GM23338 (cell line): ENCODE measurements at regions not wholly inside any gene's neighbourhood (a gene's known extent, or its start where the extent isn't known, plus 50 kb on each side); places are given as distances from the start of the nearest gene placed in this dataset.

Experiments used
- CREB1 ChIP-seq: fragments of 250-450 bp; sonication (Bioruptor Pico); IDR thresholded peaks from 2 replicates; pipeline ENCODE4 v1.5.0; 2020; ENCODE audit warnings: low read depth, mild to moderate bottlenecking, moderate library complexity
- CTCF ChIP-seq, 2 experiments: fragments of 200-600 bp in 1 of 2; sonication (generic) in 1 of 2; conservative IDR thresholded peaks; 2 replicates each; pipeline versions ENCODE4 v1.5.1 to v1.6.1; 2016 to 2017; ENCODE audit warnings: antibody characterized with exemption in 2 of 2, low read depth in 2 of 2, mild to moderate bottlenecking in 2 of 2, moderate library complexity in 1 of 2
- EZH2 ChIP-seq: fragments of 200-600 bp; sonication (generic); IDR thresholded peaks from one replicate; pipeline ENCODE4 v1.8.0; 2017; ENCODE audit warnings: antibody characterized with exemption, mild to moderate bottlenecking, low read depth; ENCODE audit not compliant: unreplicated experiment
- EZH2phosphoT487 ChIP-seq: fragments of 200-600 bp; sonication (generic); IDR thresholded peaks from one replicate; pipeline ENCODE4 v1.8.1; 2018; ENCODE audit warnings: antibody characterized with exemption; ENCODE audit not compliant: unreplicated experiment
- JUNB ChIP-seq: IDR thresholded peaks from one replicate; pipeline ENCODE4 v1.6.1; 2016; ENCODE audit warnings: antibody characterized with exemption; ENCODE audit not compliant: unreplicated experiment
- POLR2AphosphoS5 ChIP-seq: IDR thresholded peaks from 2 replicates; pipeline ENCODE4 v1.6.1; 2016; ENCODE audit warnings: antibody characterized with exemption, low read depth
- STAT1 ChIP-seq: IDR thresholded peaks from one replicate; pipeline ENCODE4 v1.6.1; 2016; ENCODE audit warnings: antibody characterized with exemption; ENCODE audit not compliant: unreplicated experiment
- ZNF331 ChIP-seq: fragments of 250-450 bp; sonication (Bioruptor Pico); IDR thresholded peaks from 2 replicates; pipeline ENCODE4 v1.5.0; 2020; ENCODE audit warnings: low read depth, mild to moderate bottlenecking, moderate library complexity
- TF ChIP-seq, protein P1 (sequence below): IDR thresholded peaks from one replicate; pipeline ENCODE4 v1.6.1; 2018; ENCODE audit warnings: antibody characterized with exemption; ENCODE audit not compliant: unreplicated experiment
- TF ChIP-seq, protein P2 (sequence below): IDR thresholded peaks from 2 replicates; pipeline ENCODE4 v1.6.1; 2016; ENCODE audit warnings: antibody characterized with exemption
- TF ChIP-seq, protein P3 (sequence below): fragments of 250-450 bp; sonication (Bioruptor Pico); IDR thresholded peaks from 2 replicates; pipeline ENCODE4 v1.5.0; 2020; ENCODE audit warnings: mild to moderate bottlenecking, moderate library complexity

DNA sequence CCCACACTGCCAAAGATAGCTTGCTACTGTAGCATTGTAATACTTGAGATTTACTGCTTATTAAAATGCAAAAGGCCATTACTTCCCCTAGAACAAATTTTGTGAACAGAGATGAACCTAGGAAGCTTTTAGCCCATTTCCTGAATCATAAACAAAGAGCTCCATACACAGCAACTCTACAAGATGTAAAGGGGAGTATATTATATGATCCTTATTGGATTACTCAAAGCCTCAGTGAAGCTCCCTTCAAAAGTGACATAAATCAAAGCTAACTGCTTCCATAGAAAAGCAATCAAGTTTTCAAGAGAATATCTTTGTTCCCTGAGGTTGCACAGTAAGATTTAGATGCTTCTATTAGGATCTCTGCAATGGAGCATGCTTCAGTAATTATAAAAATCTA is 629.8 kb downstream of the EFNA5 start:
- TF ChIP-seq CTCF (conservative IDR thresholded peaks at IDR 0.05; ENCODE audit: low read depth in 2 of 2): no peak
- TF ChIP-seq POLR2AphosphoS5: no peak
- TF ChIP-seq EZH2: no peak
- TF ChIP-seq EZH2phosphoT487: no peak
- TF ChIP-seq CREB1 (CRISPR knock-in tag): no peak
- TF ChIP-seq STAT1: no peak
- TF ChIP-seq, protein P1, sequence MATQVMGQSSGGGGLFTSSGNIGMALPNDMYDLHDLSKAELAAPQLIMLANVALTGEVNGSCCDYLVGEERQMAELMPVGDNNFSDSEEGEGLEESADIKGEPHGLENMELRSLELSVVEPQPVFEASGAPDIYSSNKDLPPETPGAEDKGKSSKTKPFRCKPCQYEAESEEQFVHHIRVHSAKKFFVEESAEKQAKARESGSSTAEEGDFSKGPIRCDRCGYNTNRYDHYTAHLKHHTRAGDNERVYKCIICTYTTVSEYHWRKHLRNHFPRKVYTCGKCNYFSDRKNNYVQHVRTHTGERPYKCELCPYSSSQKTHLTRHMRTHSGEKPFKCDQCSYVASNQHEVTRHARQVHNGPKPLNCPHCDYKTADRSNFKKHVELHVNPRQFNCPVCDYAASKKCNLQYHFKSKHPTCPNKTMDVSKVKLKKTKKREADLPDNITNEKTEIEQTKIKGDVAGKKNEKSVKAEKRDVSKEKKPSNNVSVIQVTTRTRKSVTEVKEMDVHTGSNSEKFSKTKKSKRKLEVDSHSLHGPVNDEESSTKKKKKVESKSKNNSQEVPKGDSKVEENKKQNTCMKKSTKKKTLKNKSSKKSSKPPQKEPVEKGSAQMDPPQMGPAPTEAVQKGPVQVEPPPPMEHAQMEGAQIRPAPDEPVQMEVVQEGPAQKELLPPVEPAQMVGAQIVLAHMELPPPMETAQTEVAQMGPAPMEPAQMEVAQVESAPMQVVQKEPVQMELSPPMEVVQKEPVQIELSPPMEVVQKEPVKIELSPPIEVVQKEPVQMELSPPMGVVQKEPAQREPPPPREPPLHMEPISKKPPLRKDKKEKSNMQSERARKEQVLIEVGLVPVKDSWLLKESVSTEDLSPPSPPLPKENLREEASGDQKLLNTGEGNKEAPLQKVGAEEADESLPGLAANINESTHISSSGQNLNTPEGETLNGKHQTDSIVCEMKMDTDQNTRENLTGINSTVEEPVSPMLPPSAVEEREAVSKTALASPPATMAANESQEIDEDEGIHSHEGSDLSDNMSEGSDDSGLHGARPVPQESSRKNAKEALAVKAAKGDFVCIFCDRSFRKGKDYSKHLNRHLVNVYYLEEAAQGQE: no peak
- TF ChIP-seq, protein P2, sequence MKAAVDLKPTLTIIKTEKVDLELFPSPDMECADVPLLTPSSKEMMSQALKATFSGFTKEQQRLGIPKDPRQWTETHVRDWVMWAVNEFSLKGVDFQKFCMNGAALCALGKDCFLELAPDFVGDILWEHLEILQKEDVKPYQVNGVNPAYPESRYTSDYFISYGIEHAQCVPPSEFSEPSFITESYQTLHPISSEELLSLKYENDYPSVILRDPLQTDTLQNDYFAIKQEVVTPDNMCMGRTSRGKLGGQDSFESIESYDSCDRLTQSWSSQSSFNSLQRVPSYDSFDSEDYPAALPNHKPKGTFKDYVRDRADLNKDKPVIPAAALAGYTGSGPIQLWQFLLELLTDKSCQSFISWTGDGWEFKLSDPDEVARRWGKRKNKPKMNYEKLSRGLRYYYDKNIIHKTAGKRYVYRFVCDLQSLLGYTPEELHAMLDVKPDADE: no peak
- TF ChIP-seq ZNF331 (CRISPR knock-in tag): no peak
- TF ChIP-seq JUNB: no peak
- TF ChIP-seq, protein P3, sequence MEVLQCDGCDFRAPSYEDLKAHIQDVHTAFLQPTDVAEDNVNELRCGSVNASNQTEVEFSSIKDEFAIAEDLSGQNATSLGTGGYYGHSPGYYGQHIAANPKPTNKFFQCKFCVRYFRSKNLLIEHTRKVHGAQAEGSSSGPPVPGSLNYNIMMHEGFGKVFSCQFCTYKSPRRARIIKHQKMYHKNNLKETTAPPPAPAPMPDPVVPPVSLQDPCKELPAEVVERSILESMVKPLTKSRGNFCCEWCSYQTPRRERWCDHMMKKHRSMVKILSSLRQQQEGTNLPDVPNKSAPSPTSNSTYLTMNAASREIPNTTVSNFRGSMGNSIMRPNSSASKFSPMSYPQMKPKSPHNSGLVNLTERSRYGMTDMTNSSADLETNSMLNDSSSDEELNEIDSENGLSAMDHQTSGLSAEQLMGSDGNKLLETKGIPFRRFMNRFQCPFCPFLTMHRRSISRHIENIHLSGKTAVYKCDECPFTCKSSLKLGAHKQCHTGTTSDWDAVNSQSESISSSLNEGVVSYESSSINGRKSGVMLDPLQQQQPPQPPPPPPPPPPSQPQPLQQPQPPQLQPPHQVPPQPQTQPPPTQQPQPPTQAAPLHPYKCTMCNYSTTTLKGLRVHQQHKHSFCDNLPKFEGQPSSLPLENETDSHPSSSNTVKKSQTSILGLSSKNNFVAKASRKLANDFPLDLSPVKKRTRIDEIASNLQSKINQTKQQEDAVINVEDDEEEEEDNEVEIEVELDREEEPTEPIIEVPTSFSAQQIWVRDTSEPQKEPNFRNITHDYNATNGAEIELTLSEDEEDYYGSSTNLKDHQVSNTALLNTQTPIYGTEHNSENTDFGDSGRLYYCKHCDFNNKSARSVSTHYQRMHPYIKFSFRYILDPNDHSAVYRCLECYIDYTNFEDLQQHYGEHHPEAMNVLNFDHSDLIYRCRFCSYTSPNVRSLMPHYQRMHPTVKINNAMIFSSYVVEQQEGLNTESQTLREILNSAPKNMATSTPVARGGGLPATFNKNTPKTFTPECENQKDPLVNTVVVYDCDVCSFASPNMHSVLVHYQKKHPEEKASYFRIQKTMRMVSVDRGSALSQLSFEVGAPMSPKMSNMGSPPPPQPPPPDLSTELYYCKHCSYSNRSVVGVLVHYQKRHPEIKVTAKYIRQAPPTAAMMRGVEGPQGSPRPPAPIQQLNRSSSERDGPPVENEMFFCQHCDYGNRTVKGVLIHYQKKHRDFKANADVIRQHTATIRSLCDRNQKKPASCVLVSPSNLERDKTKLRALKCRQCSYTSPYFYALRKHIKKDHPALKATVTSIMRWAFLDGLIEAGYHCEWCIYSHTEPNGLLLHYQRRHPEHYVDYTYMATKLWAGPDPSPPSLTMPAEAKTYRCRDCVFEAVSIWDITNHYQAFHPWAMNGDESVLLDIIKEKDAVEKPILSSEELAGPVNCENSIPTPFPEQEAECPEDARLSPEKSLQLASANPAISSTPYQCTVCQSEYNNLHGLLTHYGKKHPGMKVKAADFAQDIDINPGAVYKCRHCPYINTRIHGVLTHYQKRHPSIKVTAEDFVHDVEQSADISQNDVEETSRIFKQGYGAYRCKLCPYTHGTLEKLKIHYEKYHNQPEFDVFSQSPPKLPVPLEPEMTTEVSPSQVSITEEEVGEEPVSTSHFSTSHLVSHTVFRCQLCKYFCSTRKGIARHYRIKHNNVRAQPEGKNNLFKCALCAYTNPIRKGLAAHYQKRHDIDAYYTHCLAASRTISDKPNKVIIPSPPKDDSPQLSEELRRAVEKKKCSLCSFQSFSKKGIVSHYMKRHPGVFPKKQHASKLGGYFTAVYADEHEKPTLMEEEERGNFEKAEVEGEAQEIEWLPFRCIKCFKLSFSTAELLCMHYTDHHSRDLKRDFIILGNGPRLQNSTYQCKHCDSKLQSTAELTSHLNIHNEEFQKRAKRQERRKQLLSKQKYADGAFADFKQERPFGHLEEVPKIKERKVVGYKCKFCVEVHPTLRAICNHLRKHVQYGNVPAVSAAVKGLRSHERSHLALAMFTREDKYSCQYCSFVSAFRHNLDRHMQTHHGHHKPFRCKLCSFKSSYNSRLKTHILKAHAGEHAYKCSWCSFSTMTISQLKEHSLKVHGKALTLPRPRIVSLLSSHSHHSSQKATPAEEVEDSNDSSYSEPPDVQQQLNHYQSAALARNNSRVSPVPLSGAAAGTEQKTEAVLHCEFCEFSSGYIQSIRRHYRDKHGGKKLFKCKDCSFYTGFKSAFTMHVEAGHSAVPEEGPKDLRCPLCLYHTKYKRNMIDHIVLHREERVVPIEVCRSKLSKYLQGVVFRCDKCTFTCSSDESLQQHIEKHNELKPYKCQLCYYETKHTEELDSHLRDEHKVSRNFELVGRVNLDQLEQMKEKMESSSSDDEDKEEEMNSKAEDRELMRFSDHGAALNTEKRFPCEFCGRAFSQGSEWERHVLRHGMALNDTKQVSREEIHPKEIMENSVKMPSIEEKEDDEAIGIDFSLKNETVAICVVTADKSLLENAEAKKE (CRISPR knock-in tag): no peak
